ENCODE measurements at regions not wholly inside any gene's neighbourhood (a gene's known extent, or its start where the extent isn't known, plus 50 kb on each side); places are given as distances from the start of the nearest gene placed in this dataset.

- TF ChIP-seq CTCF (IDR thresholded peaks at IDR 0.05) (no peak), REST (IDR thresholded peaks at IDR 0.05; ENCODE audit: insufficient read depth in 1 of 2, low read depth in 2 of 2, low read length in 1 of 2) (no peak), TCF7L2 (IDR thresholded peaks at IDR 0.05; ENCODE audit: low read depth, low read length) (no peak), POLR2AphosphoS5 (IDR thresholded peaks at IDR 0.05; ENCODE audit: low read depth, low read length) (no peak)
Observed at GRCh38 chr5:174397206-174397605, 327.2 kb upstream of the MSX2 start.

Data from Panc1 (cell line).